ENCODE measurements at regions not wholly inside any gene's neighbourhood (a gene's known extent, or its start where the extent isn't known, plus 50 kb on each side); places are given as distances from the start of the nearest gene placed in this dataset.

GRCh38 chr10:11667756-11668155, 56.3 kb upstream of the USP6NL start:
- no peak for TF ChIP-seq MXI1 (IDR thresholded peaks at IDR 0.05; ENCODE audit: borderline replicate concordance, low read depth, low read length)
- TF ChIP-seq RCOR1 (IDR thresholded peaks at IDR 0.05; ENCODE audit: insufficient replicate concordance, low read length), result no peak
- no peak for TF ChIP-seq MAZ (IDR thresholded peaks at IDR 0.05; ENCODE audit: borderline replicate concordance, low read depth, low read length)
- no peak for TF ChIP-seq CTCF (conservative IDR thresholded peaks at IDR 0.05; ENCODE audit: low read depth, low read length)
- no peak for TF ChIP-seq USF2 (IDR thresholded peaks at IDR 0.05; ENCODE audit: low read depth, low read length)
